Loucy (cell line): ENCODE measurements at regions not wholly inside any gene's neighbourhood (a gene's known extent, or its start where the extent isn't known, plus 50 kb on each side); places are given as distances from the start of the nearest gene placed in this dataset.

Experiments
- H2AFZ ChIP-seq: fragments of 200-600 bp; sonication (generic); 2 replicates; pipeline ENCODE4 v1.6.0; 2016; ENCODE audit warnings: antibody characterized with exemption, mild to moderate bottlenecking, low read length, moderate library complexity
- H3F3A ChIP-seq: fragments of 200-600 bp; 2 replicates; pipeline ENCODE4 v1.6.0; 2016; ENCODE audit warnings: antibody characterized with exemption, low read depth, mild to moderate bottlenecking
- H3K27me3 ChIP-seq: fragments of 200-600 bp; sonication (generic); 2 replicates; pipeline ENCODE4 v1.6.1; 2014; ENCODE audit warnings: low read length, mild to moderate bottlenecking; ENCODE audit not compliant: insufficient read depth, poor library complexity, severe bottlenecking
- H3K36me3 ChIP-seq: fragments of 200-600 bp; sonication (generic); 2 replicates; pipeline ENCODE4 v1.6.1; 2016; ENCODE audit warnings: low read length; ENCODE audit not compliant: insufficient read depth
- H3K4me1 ChIP-seq: fragments of 200-600 bp; sonication (generic); 2 replicates; pipeline ENCODE4 v1.5.1; 2014; ENCODE audit warnings: low read length, mild to moderate bottlenecking; ENCODE audit not compliant: insufficient read depth, poor library complexity, severe bottlenecking
- H3K4me2 ChIP-seq: fragments of 200-600 bp; sonication (generic); 2 replicates; pipeline ENCODE4 v1.6.0; 2014; ENCODE audit warnings: antibody characterized with exemption, low read length, low read depth, mild to moderate bottlenecking; ENCODE audit not compliant: poor library complexity, severe bottlenecking
- H3K4me3 ChIP-seq: fragments of 200-600 bp; sonication (generic); 2 replicates; pipeline ENCODE4 v1.5.1; 2014; ENCODE audit warnings: low read length, mild to moderate bottlenecking, mixed read lengths; ENCODE audit not compliant: poor library complexity, severe bottlenecking
- H3K79me2 ChIP-seq: fragments of 200-600 bp; sonication (generic); 2 replicates; pipeline ENCODE4 v1.6.1; 2014; ENCODE audit warnings: low read length; ENCODE audit not compliant: insufficient read depth
- H3K9ac ChIP-seq: fragments of 200-600 bp; sonication (generic); 2 replicates; pipeline ENCODE4 v1.6.0; 2014; ENCODE audit warnings: mild to moderate bottlenecking, low read depth, low read length, moderate library complexity; ENCODE audit not compliant: poor library complexity, severe bottlenecking
- H3K9me2 ChIP-seq: fragments of 200-600 bp; sonication (generic); replicated peaks from 2 replicates; pipeline ENCODE4 v1.6.1; 2016; ENCODE audit warnings: low read depth, low read length, mixed read lengths
- H3K9me3 ChIP-seq: fragments of 200-600 bp; sonication (generic); 2 replicates; pipeline ENCODE4 v1.6.1; 2014; ENCODE audit warnings: mild to moderate bottlenecking, antibody characterized with exemption, low read length, low read depth; ENCODE audit not compliant: insufficient read depth
- H4K20me1 ChIP-seq: fragments of 200-600 bp; sonication (generic); 2 replicates; pipeline ENCODE4 v1.6.0; 2014; ENCODE audit warnings: antibody characterized with exemption, low read length, mild to moderate bottlenecking; ENCODE audit not compliant: insufficient read depth, poor library complexity, severe bottlenecking
- EZH2phosphoT487 ChIP-seq: fragments of 200-600 bp; IDR thresholded peaks from 2 replicates; pipeline ENCODE4 v1.6.1; 2018; ENCODE audit warnings: antibody characterized with exemption, mild to moderate bottlenecking, moderate library complexity, borderline replicate concordance
- TF ChIP-seq, protein P1 (sequence below): fragments of 200-600 bp; sonication (generic); conservative IDR thresholded peaks from 2 replicates; pipeline ENCODE4 v1.5.1; 2014; ENCODE audit warnings: mild to moderate bottlenecking, antibody characterized with exemption, low read length

- Histone ChIP-seq H3K9me2 (no peaks in the 10 kb centered on the region), H3K4me1 (no peaks in the 10 kb centered on the region)
These were observed 268.4 kb downstream of the PRDM2 start for GRCh38 chr1:13968361-13968760.

GRCh38 chr1:13970631-13971247 is 270.8 kb downstream of the PRDM2 start:
- Histone ChIP-seq H3K4me3 (no peak overlapping the region), H3K79me2 (no peaks in the 10 kb centered on the region), H3F3A (no peaks in the 10 kb centered on the region), H3K4me1 (no peaks in the 10 kb centered on the region), H3K27me3 (no peaks in the 10 kb centered on the region), H3K9me3 (no peaks in the 10 kb centered on the region), H3K9ac (no peak overlapping the region), H2AFZ (no peak overlapping the region), H4K20me1 (no peaks in the 10 kb centered on the region), H3K4me2 (no peak overlapping the region), H3K36me3 (no peaks in the 10 kb centered on the region), H3K9me2 (no peaks in the 10 kb centered on the region)
- no peak for TF ChIP-seq EZH2phosphoT487
- TF ChIP-seq, protein P1, sequence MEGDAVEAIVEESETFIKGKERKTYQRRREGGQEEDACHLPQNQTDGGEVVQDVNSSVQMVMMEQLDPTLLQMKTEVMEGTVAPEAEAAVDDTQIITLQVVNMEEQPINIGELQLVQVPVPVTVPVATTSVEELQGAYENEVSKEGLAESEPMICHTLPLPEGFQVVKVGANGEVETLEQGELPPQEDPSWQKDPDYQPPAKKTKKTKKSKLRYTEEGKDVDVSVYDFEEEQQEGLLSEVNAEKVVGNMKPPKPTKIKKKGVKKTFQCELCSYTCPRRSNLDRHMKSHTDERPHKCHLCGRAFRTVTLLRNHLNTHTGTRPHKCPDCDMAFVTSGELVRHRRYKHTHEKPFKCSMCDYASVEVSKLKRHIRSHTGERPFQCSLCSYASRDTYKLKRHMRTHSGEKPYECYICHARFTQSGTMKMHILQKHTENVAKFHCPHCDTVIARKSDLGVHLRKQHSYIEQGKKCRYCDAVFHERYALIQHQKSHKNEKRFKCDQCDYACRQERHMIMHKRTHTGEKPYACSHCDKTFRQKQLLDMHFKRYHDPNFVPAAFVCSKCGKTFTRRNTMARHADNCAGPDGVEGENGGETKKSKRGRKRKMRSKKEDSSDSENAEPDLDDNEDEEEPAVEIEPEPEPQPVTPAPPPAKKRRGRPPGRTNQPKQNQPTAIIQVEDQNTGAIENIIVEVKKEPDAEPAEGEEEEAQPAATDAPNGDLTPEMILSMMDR = no peak

More at GRCh38 chr1:13968361-13968760, 268.4 kb downstream of the PRDM2 start:
- H4K20me1 ChIP-seq = no peaks in the 10 kb centered on the region
- no peak overlapping the region for H3K4me3 ChIP-seq
- no peaks in the 10 kb centered on the region for H3K27me3 ChIP-seq
- no peak overlapping the region for H3K9ac ChIP-seq
- H2AFZ ChIP-seq = no peak overlapping the region
- no peak for TF ChIP-seq EZH2phosphoT487
- TF ChIP-seq, protein P1 = no peak
- no peak overlapping the region for H3K4me2 ChIP-seq
- no peaks in the 10 kb centered on the region for H3K9me3 ChIP-seq
- H3K36me3 ChIP-seq = no peaks in the 10 kb centered on the region
- H3F3A ChIP-seq = no peaks in the 10 kb centered on the region
- H3K79me2 ChIP-seq = no peaks in the 10 kb centered on the region

GRCh38 chr1:13976485-13976884 is 276.5 kb downstream of the PRDM2 start:
- Histone ChIP-seq H3K4me1 (no peaks in the 10 kb centered on the region), H4K20me1 (no peaks in the 10 kb centered on the region), H3K79me2 (no peaks in the 10 kb centered on the region), H3K9me2 (no peaks in the 10 kb centered on the region), H2AFZ (no peak overlapping the region), H3K9me3 (no peaks in the 10 kb centered on the region), H3K36me3 (no peaks in the 10 kb centered on the region), H3K27me3 (no peaks in the 10 kb centered on the region), H3K4me2 (no peak overlapping the region), H3K4me3 (no peak overlapping the region), H3F3A (no peaks in the 10 kb centered on the region), H3K9ac (no peak overlapping the region)
- TF ChIP-seq EZH2phosphoT487 = no peak
- TF ChIP-seq, protein P1 = no peak
